ENCODE measurements at regions not wholly inside any gene's neighbourhood (a gene's known extent, or its start where the extent isn't known, plus 50 kb on each side); places are given as distances from the start of the nearest gene placed in this dataset.

DNA sequence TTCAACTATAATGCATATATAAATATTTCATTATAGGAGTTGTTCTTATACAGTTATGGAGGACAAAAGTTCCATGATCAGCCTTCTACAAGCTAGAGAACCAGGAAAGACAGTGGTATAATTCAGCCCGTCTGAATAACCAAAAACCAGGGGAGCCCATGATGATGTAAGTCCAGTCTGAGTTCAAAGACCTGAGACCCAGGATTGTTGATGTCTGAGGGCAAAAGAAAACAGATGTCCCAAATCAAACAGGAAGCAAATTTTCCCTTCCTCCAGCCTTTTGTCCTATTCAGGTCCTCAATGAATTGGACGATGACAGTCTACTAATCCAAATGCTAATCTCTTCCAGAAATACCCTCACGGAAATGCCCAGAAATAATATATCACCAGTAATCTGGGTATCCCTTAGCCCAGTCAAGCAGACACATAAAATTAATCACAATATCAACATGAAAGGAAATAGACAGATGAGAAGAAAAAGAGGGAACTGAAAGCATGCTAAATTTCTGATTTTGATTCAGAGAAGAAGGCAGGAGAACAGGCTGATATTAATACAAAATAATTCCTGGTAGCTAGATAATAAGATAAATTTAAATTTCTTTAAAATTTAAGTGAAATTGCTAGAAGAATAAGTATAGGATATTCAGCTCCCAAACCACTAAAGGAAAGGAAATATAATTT, 255.6 kb upstream of the CTAGE1 start:
- TF ChIP-seq, protein P1, sequence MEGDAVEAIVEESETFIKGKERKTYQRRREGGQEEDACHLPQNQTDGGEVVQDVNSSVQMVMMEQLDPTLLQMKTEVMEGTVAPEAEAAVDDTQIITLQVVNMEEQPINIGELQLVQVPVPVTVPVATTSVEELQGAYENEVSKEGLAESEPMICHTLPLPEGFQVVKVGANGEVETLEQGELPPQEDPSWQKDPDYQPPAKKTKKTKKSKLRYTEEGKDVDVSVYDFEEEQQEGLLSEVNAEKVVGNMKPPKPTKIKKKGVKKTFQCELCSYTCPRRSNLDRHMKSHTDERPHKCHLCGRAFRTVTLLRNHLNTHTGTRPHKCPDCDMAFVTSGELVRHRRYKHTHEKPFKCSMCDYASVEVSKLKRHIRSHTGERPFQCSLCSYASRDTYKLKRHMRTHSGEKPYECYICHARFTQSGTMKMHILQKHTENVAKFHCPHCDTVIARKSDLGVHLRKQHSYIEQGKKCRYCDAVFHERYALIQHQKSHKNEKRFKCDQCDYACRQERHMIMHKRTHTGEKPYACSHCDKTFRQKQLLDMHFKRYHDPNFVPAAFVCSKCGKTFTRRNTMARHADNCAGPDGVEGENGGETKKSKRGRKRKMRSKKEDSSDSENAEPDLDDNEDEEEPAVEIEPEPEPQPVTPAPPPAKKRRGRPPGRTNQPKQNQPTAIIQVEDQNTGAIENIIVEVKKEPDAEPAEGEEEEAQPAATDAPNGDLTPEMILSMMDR (IDR thresholded peaks at IDR 0.05; ENCODE audit: borderline replicate concordance, extremely low read depth, low read length, poor library complexity, severe bottlenecking): no peak
- TF ChIP-seq EZH2 (IDR thresholded peaks at IDR 0.05; ENCODE audit: borderline replicate concordance, low read depth, low read length, severe bottlenecking): no peak

Data from DND-41 (cell line).